AG04449 (cell line): ENCODE measurements at regions not wholly inside any gene's neighbourhood (a gene's known extent, or its start where the extent isn't known, plus 50 kb on each side); places are given as distances from the start of the nearest gene placed in this dataset.

ENCODE experiments used
- CTCF ChIA-PET: fragments of 350-600 bp; formaldehyde crosslinking; extraction: SDS; loops from one replicate; lab custom pipeline; 2021; ENCODE audit warnings: antibody characterized with exemption; lab: Yijun Ruan, JAX
- POLR2A ChIA-PET: fragments of 400-600, 350-600 bp; formaldehyde crosslinking; extraction: SDS; loops from one replicate; lab custom pipeline; 2020; ENCODE audit warnings: antibody characterized with exemption, inconsistent platforms; lab: Yijun Ruan, JAX
- DNase-seq: peaks from one replicate; pipeline ENCODE4 v3.0.0-alpha.2; 2010; ENCODE audit warnings: low read depth, low spot score
- H3K4me3 ChIP-seq: 2 replicates; pipeline ENCODE4 v1.5.1; 2011; ENCODE audit warnings: low read depth, mild to moderate bottlenecking, control low read depth, low read length
- CTCF ChIP-seq: IDR thresholded peaks from one replicate; pipeline ENCODE4 v1.5.1; 2011; ENCODE audit warnings: mild to moderate bottlenecking, moderate library complexity, low read length, control low read depth, inconsistent platforms; ENCODE audit not compliant: insufficient read depth; ENCODE audit errors: missing control alignments

- CTCF ChIA-PET = no interaction called here
- DNase-seq = no peak
- H3K4me3 ChIP-seq = no peak overlapping the region
- TF ChIP-seq CTCF = no peak
- POLR2A ChIA-PET = no interaction called here
Measured at GRCh38 chr7:421136-421991, 98.3 kb downstream of the PDGFA start.

DNA sequence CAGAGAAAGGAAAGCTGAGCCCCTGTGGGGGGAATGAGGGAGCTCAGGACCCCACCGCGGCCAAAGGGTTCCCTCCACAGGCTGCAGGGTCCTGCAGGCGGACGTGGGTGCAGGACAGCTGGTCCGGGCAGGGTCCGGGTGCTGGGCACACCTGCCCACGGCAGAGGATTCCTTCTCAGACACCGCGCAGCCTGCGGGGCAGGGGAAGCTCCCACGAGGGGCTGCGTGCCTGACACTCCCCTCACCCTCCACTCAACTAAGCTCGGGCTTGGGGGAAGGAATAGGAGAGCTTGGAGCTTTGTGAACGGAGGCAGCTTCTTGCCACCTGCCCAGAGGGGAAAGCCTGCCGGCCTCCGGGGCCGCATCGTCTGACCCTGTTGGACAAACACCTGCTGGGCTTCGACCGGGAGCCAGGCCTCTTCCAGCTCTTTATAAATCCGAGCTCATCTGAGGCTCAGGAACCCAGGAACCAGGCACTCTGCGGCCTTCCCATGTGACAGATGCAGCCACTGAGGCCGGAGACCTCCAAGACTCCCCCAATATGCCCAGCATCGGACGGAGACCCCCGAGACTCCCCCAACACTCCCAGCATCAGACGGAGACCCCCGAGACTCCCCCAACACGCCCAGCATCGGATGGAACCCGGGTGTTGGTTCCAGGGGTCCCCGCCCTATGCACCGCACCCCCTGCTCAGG lies 97.3 kb downstream of the PDGFA start:
- H3K4me3 ChIP-seq = no peak overlapping the region
- DNase-seq = no peak
- CTCF ChIA-PET = no interaction called here
- TF ChIP-seq CTCF = no peak
- POLR2A ChIA-PET = no interaction called here

DNA sequence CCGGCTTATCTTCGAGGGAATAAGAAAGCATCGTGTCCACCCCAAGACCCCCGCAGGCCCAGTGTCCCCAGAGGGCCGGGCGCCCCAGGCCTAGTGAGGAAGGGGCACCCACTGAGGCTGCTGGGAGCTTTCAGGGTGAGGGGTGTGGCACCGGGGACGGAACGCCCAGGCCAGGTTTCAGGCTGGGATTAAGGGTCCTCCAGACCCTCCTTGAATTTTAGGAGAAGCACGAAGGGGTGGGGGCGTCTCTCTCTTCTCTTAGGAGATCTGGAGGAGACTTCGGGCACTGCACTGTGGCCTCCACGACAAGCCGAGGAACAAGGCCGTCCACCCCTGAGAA lies 96.8 kb downstream of the PDGFA start:
- no peak for TF ChIP-seq CTCF
- ChIA-PET CTCF (no interaction called here), POLR2A (no interaction called here)
- no peak for DNase-seq
- no peak overlapping the region for H3K4me3 ChIP-seq

- DNase-seq = no peak
- ChIA-PET POLR2A (no interaction called here), CTCF (no interaction called here)
- no peak overlapping the region for H3K4me3 ChIP-seq
- no peak for TF ChIP-seq CTCF
Measured at GRCh38 chr7:423312-424260, 96.1 kb downstream of the PDGFA start.

GRCh38 chr7:424301-424935 lies 95.2 kb downstream of the PDGFA start:
- H3K4me3 ChIP-seq = no peak overlapping the region
- CTCF ChIA-PET = no interaction called here
- no peak for TF ChIP-seq CTCF
- POLR2A ChIA-PET = no interaction called here
- no peak for DNase-seq
